ENCODE measurements at regions not wholly inside any gene's neighbourhood (a gene's known extent, or its start where the extent isn't known, plus 50 kb on each side); places are given as distances from the start of the nearest gene placed in this dataset.
"Not testable (repeated sequence)": the region's sequence is repeated elsewhere in the genome, so short reads cannot be mapped to it uniquely, and the experiment has no call there.

DNA sequence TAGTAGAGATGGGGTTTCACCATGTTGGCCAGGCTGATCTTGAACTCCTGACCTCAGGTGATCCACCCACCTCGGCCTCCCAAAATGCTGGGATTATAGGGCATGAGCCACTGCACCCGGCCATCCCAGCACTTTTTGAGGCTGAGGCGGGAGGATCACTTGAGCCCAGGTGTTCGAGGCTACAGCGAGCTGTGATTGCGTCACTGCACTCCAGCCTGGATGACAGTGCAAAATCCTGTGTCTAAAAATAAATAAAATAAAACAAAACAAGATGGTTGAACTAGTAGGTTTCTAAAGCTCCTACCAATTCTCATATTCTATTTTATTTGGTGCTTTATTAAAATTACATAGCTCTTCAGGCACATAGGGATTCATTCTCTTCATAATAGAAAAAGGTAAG lies 890.3 kb upstream of the AUTS2 start:
- DNase-seq (ENCODE audit: low read depth) = no peak

DNA sequence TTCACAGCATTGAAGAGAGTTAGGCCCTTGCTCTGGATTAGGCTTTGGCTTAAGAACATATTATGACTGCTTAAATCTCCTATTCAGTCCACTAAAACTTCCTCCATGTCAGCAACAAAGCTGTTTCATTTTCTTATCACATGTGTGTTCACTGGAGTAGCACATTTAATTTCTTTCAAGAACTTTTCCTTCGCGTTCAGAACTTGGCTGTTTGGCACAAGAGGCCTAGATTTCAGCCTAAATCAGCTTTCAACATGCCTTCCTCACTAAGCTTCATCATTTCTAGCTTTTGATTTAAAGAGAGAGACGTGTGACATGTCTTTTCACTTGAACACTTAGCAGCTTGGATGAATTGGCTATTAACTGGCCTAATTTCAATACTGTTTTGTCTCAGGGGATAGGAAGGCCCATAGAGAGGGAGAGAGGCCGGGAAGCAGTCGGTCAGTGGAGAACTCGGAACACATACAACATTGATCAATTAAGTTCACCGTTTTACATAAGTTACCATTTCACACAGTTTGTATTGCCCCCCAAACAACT lies 885.2 kb upstream of the AUTS2 start:
- DNase-seq (ENCODE audit: low read depth) = no peak

- not testable (repeated sequence) for DNase-seq (ENCODE audit: low read depth)
Measured at GRCh38 chr7:68714135-68714534, 884.1 kb upstream of the AUTS2 start.

- DNase-seq (ENCODE audit: low read depth) = no peak
Measured at GRCh38 chr7:68715907-68716306, 882.4 kb upstream of the AUTS2 start.

DNA sequence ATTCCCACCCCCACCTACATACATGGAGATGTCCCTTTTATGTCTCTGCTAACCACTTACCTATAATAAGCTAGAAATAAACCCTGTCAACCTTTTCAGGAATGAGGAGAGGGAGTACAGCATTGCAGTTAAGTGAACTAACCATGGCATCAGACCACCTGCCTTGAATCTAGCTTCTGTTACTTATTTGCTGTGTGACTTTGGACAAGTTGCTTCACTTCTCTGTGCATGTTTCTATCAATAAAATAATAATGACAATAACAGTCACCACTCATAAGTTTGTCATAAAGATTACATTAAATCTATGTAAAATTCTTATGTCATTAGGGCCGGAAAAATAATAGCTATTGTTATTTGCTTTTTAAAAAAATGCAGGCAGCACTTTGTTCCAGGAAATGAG lies 881.1 kb upstream of the AUTS2 start:
- DNase-seq (ENCODE audit: low read depth) = no peak

GRCh38 chr7:68718097-68718551 lies 880.2 kb upstream of the AUTS2 start:
- no peak for DNase-seq (ENCODE audit: low read depth)

DNA sequence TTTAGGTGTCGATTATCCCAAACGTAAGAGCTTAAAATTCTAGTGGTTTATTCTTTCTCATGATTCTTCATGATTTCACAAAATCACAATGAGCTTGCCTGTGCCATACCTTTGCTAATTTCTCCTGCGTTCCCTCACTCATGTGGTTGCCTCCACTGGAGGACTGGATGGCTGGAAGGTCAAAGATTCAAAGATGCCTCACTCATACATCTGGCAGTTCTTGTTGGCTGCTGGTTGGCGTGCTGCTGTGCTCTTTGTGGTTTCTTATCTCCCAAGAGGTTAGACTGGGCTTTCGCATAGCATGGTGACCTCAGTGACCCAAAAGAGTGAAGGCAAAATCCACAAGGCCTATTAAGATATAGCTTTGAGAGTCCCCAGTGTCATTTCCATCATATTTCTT lies 877.6 kb upstream of the AUTS2 start:
- DNase-seq (ENCODE audit: low read depth) = no peak

- no peak for DNase-seq (ENCODE audit: low read depth)
Measured at GRCh38 chr7:68722044-68722443, 876.2 kb upstream of the AUTS2 start.

- no peak for DNase-seq (ENCODE audit: low read depth)
Measured at GRCh38 chr7:68724965-68725364, 873.3 kb upstream of the AUTS2 start.

GRCh38 chr7:68725843-68726785 lies 872.2 kb upstream of the AUTS2 start:
- DNase-seq (ENCODE audit: low read depth) = no peak

DNA sequence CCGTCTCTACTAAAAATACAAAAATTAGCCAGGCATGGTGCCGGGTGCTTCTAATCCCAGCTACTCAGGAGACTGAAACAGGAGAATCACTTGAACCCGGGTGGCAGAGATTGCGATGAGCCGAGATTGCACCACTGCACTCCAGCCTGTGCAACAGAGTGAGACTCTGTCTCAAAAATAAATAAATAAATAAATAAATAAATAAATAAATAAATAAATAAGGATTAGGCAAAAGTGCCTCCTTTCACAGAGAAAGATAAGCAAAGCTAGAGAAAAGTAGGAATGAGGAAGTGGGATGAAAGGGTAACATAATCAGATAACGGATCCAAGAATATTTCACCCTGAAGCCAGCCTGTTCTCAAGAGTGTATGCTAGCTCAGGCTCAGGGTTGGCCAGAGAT lies 869.6 kb upstream of the AUTS2 start:
- DNase-seq (ENCODE audit: low read depth) = not testable (repeated sequence)

- DNase-seq (ENCODE audit: low read depth) = no peak
Measured at GRCh38 chr7:68729371-68729770, 868.9 kb upstream of the AUTS2 start.

- no peak for DNase-seq (ENCODE audit: low read depth)
Measured at GRCh38 chr7:68730194-68730593, 868.1 kb upstream of the AUTS2 start.

- DNase-seq (ENCODE audit: low read depth) = no peak
Measured at GRCh38 chr7:68730964-68731363, 867.3 kb upstream of the AUTS2 start.

GRCh38 chr7:68733219-68734153 lies 864.8 kb upstream of the AUTS2 start:
- no peak for DNase-seq (ENCODE audit: low read depth)

- no peak for DNase-seq (ENCODE audit: low read depth)
Measured at GRCh38 chr7:68734431-68734830, 863.8 kb upstream of the AUTS2 start.

DNA sequence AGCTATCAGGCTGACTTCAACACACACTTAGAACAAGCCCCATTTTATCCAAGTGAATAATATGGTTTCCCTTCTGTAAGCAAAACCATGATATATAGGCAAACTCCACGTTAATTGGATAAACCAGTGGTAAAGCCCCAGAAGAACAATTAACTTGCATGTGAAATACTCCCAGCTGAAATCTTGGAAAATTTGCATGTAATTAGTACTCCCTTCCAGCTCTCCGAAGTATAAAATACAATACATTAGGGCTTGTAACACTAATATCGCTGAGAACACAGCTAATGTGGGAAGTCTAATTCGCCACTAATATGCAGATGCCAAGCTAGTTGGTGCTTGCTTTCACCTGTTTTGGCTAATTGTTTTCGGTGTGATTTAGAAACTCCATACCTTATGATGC lies 859.0 kb upstream of the AUTS2 start:
- no peak for DNase-seq (ENCODE audit: low read depth)

- no peak for DNase-seq (ENCODE audit: low read depth)
Measured at GRCh38 chr7:68744036-68744435, 854.2 kb upstream of the AUTS2 start.

GRCh38 chr7:68748934-68749900 lies 849.1 kb upstream of the AUTS2 start:
- DNase-seq (ENCODE audit: low read depth) = no peak

- DNase-seq (ENCODE audit: low read depth) = no peak
Measured at GRCh38 chr7:68752485-68753178, 845.6 kb upstream of the AUTS2 start.

- no peak for DNase-seq (ENCODE audit: low read depth)
Measured at GRCh38 chr7:68754414-68754813, 843.9 kb upstream of the AUTS2 start.

All from HS-27A (cell line).